HepG2 (cell line): ENCODE measurements at regions not wholly inside any gene's neighbourhood (a gene's known extent, or its start where the extent isn't known, plus 50 kb on each side); places are given as distances from the start of the nearest gene placed in this dataset.

Source experiments
- CTCF ChIP-seq: sonication (generic); formaldehyde crosslinking; IDR thresholded peaks from 2 replicates; pipeline ENCODE4 v1.5.0; 2020; ENCODE audit warnings: mild to moderate bottlenecking, missing genetic modification reagents, moderate library complexity
- FOXA1 ChIP-seq, 2 experiments: fragments of 450-650 bp in 1 of 2; sonication (generic) in 1 of 2; formaldehyde crosslinking in 1 of 2; IDR thresholded peaks; 2 replicates each; pipeline versions ENCODE4 v1.4.0 to v1.6.1; 2016 to 2020; ENCODE audit warnings: missing genetic modification reagents in 1 of 2
- GLI4 ChIP-seq: sonication (generic); formaldehyde crosslinking; IDR thresholded peaks from 2 replicates; pipeline ENCODE4 v1.5.1; 2020; ENCODE audit warnings: missing genetic modification reagents, mild to moderate bottlenecking, moderate library complexity, borderline replicate concordance
- HINFP ChIP-seq: sonication (generic); formaldehyde crosslinking; IDR thresholded peaks from 2 replicates; pipeline ENCODE4 v1.4.0; 2020; ENCODE audit warnings: low read depth, mild to moderate bottlenecking, missing genetic modification reagents
- MLX ChIP-seq: IDR thresholded peaks from 2 replicates; pipeline ENCODE4 v1.6.1; 2016
- POLR2A ChIP-seq, 2 experiments: IDR thresholded peaks; 2 replicates each; pipeline ENCODE4 v1.6.1; 2011; ENCODE audit warnings: low read depth in 2 of 2, low read length in 2 of 2, mild to moderate bottlenecking in 1 of 2, moderate library complexity in 1 of 2; ENCODE audit not compliant: insufficient read depth in 1 of 2
- ZNF282 ChIP-seq: fragments of 450-650 bp; IDR thresholded peaks from 2 replicates; pipeline ENCODE4 v1.6.1; 2018; ENCODE audit not compliant: partially characterized antibody
- ZNF510 ChIP-seq: sonication (generic); formaldehyde crosslinking; IDR thresholded peaks from 2 replicates; pipeline ENCODE4 v1.4.0; 2020; ENCODE audit warnings: low read depth, mild to moderate bottlenecking, missing genetic modification reagents
- ZNF609 ChIP-seq: sonication (generic); formaldehyde crosslinking; IDR thresholded peaks from 2 replicates; pipeline ENCODE4 v1.4.0; 2020; ENCODE audit warnings: mild to moderate bottlenecking, missing genetic modification reagents, borderline replicate concordance

GRCh38 chr4:79163981-79164490, 161.8 kb downstream of the NAA11 start:
- TF ChIP-seq HINFP (CRISPR knock-in tag) (no peak), CTCF (no peak), ZNF510 (CRISPR knock-in tag) (no peak), MLX (CRISPR knock-in tag) (no peak), GLI4 (CRISPR knock-in tag) (no peak), ZNF282 (no peak), POLR2A (IDR thresholded peaks at IDR 0.05; ENCODE audit: insufficient read depth in 1 of 2, low read depth in 2 of 2, low read length in 2 of 2) (no peak), FOXA1 (IDR thresholded peaks at IDR 0.05) (no peak), FOXA1 (CRISPR knock-in tag; IDR thresholded peaks at IDR 0.05) (no peak), ZNF609 (CRISPR knock-in tag) (no peak)
